IMR-90 (cell line): ENCODE measurements at regions not wholly inside any gene's neighbourhood (a gene's known extent, or its start where the extent isn't known, plus 50 kb on each side); places are given as distances from the start of the nearest gene placed in this dataset.

Experiments
- ATAC-seq: fragments of 200-7000 bp; cut with Tn5 transposase; 2 replicates; pipeline ENCODE4 v1.9.1; 2020; ENCODE audit warnings: low read depth, mild to moderate bottlenecking, moderate library complexity
- BruUV-seq: library from RNA; stranded (reverse); fragments of 400-500 nt; replicated peaks from 2 replicates; lab custom pipeline; 2021; lab: Mats Ljungman, UMichigan
- CTCF ChIA-PET: fragments of 300-600 bp; formaldehyde crosslinking; extraction: SDS; loops from one replicate; lab custom pipeline; 2021; ENCODE audit warnings: antibody characterized with exemption; lab: Yijun Ruan, JAX
- POLR2A ChIA-PET: fragments of 300-600 bp; sonication (Branson Sonifier 250); formaldehyde crosslinking; loops from one replicate; lab custom pipeline; 2022; ENCODE audit warnings: antibody characterized with exemption; ENCODE audit not compliant: unreplicated experiment; lab: Charles Lee
- DNase-seq: peaks from one replicate; pipeline ENCODE4 v3.0.0; 2013
- H2AFZ ChIP-seq: replicated peaks from 2 replicates; pipeline ENCODE3; 2013; ENCODE audit warnings: low read length, mild to moderate bottlenecking; ENCODE audit not compliant: poor library complexity
- H2AK5ac ChIP-seq: 2 replicates; pipeline ENCODE4 v1.6.1; 2013; ENCODE audit warnings: low read depth, low read length, inconsistent platforms
- H2AK9ac ChIP-seq: replicated peaks from 2 replicates; pipeline ENCODE3; 2013; ENCODE audit warnings: mild to moderate bottlenecking, low read depth, low read length, moderate library complexity; ENCODE audit not compliant: poor library complexity
- H2BK120ac ChIP-seq: 2 replicates; pipeline ENCODE4 v1.6.1; 2013; ENCODE audit warnings: low read depth, low read length, inconsistent platforms
- H2BK15ac ChIP-seq: 3 replicates; pipeline ENCODE4 v1.6.1; 2013; ENCODE audit warnings: low read depth, low read length, inconsistent platforms
- H2BK20ac ChIP-seq: 2 replicates; pipeline ENCODE4 v1.6.1; 2013; ENCODE audit warnings: low read depth, mild to moderate bottlenecking, inconsistent platforms, low read length, moderate library complexity
- H2BK5ac ChIP-seq: 2 replicates; pipeline ENCODE4 v1.6.1; 2013; ENCODE audit warnings: mild to moderate bottlenecking, low read depth, low read length, inconsistent platforms; ENCODE audit not compliant: poor library complexity, severe bottlenecking
- H3K14ac ChIP-seq: replicated peaks from 2 replicates; pipeline ENCODE4 v1.6.1; 2013; ENCODE audit warnings: low read depth, low read length, inconsistent platforms
- H3K18ac ChIP-seq: 2 replicates; pipeline ENCODE4 v1.6.1; 2013; ENCODE audit warnings: low read depth, low read length, control low read depth
- H3K23ac ChIP-seq: 2 replicates; pipeline ENCODE4 v1.6.1; 2013; ENCODE audit warnings: low read depth, low read length, inconsistent platforms
- H3K27ac ChIP-seq: 2 replicates; pipeline ENCODE4 v1.5.1; 2013; ENCODE audit warnings: mild to moderate bottlenecking, control low read depth, low read length; ENCODE audit not compliant: insufficient read depth
- H3K27me3 ChIP-seq: 2 replicates; pipeline ENCODE4 v1.6.1; 2013; ENCODE audit warnings: low read length; ENCODE audit not compliant: control insufficient read depth, insufficient read depth
- H3K36me3 ChIP-seq: 2 replicates; pipeline ENCODE4 v1.6.1; 2013; ENCODE audit warnings: low read length, mixed read lengths; ENCODE audit not compliant: control insufficient read depth, insufficient read depth
- H3K4ac ChIP-seq: 2 replicates; pipeline ENCODE4 v1.6.1; 2013; ENCODE audit warnings: low read depth, low read length, inconsistent platforms
- H3K4me1 ChIP-seq: 2 replicates; pipeline ENCODE4 v1.6.1; 2013; ENCODE audit warnings: low read length, mixed read lengths; ENCODE audit not compliant: control insufficient read depth, insufficient read depth
- H3K4me2 ChIP-seq: 2 replicates; pipeline ENCODE4 v1.6.1; 2013; ENCODE audit warnings: low read depth, mild to moderate bottlenecking, control low read depth, low read length, moderate library complexity
- H3K4me3 ChIP-seq: 2 replicates; pipeline ENCODE4 v1.5.1; 2013; ENCODE audit warnings: low read depth, mild to moderate bottlenecking, control low read depth, low read length, moderate library complexity; ENCODE audit not compliant: insufficient read depth
- H3K56ac ChIP-seq: 2 replicates; pipeline ENCODE4 v1.6.1; 2013; ENCODE audit warnings: low read length, inconsistent platforms; ENCODE audit not compliant: insufficient read depth; ENCODE audit errors: extremely low read depth
- H3K79me1 ChIP-seq, 2 experiments: 2 replicates each; pipeline ENCODE4 v1.6.1; 2013; ENCODE audit warnings: low read length in 2 of 2, inconsistent platforms in 1 of 2, low read depth in 1 of 2
- H3K9ac ChIP-seq: 2 replicates; pipeline ENCODE4 v1.6.1; 2013; ENCODE audit warnings: low read depth, low read length, control low read depth
- H3K9me1 ChIP-seq: 2 replicates; pipeline ENCODE4 v1.6.1; 2013; ENCODE audit warnings: low read length, inconsistent platforms; ENCODE audit not compliant: insufficient read depth
- H3K9me3 ChIP-seq: 2 replicates; pipeline ENCODE4 v1.6.1; 2013; ENCODE audit warnings: low read length; ENCODE audit not compliant: control insufficient read depth, insufficient read depth
- H4K20me1 ChIP-seq: 2 replicates; pipeline ENCODE4 v1.6.1; 2013; ENCODE audit warnings: low read length, inconsistent platforms; ENCODE audit not compliant: insufficient read depth
- H4K5ac ChIP-seq: 2 replicates; pipeline ENCODE4 v1.6.1; 2013; ENCODE audit warnings: mild to moderate bottlenecking, low read depth, low read length, control low read depth
- H4K8ac ChIP-seq, 2 experiments: 2 replicates each; pipeline ENCODE4 v1.6.1; 2013; ENCODE audit warnings: low read depth in 2 of 2, low read length in 2 of 2, control low read depth in 1 of 2, inconsistent platforms in 1 of 2
- H4K91ac ChIP-seq: 2 replicates; pipeline ENCODE4 v1.6.1; 2013; ENCODE audit warnings: low read depth, low read length, inconsistent platforms; ENCODE audit not compliant: insufficient read depth
- BHLHE40 ChIP-seq: fragments of 150-350 bp; IDR thresholded peaks from 2 replicates; pipeline ENCODE4 v1.6.1; 2016; ENCODE audit warnings: mild to moderate bottlenecking, low read depth, low read length
- CEBPB ChIP-seq: IDR thresholded peaks from 2 replicates; pipeline ENCODE4 v1.6.1; 2012; ENCODE audit warnings: low read depth, low read length, improper control_type of control experiment
- MAFK ChIP-seq: IDR thresholded peaks from 2 replicates; pipeline ENCODE4 v1.6.1; 2012; ENCODE audit warnings: low read depth, low read length, improper control_type of control experiment
- MAZ ChIP-seq: IDR thresholded peaks from 2 replicates; pipeline ENCODE4 v1.6.1; 2012; ENCODE audit warnings: low read depth, mild to moderate bottlenecking, low read length, improper control_type of control experiment, moderate library complexity, borderline replicate concordance
- RAD21 ChIP-seq: IDR thresholded peaks from 2 replicates; pipeline ENCODE4 v1.6.1; 2012; ENCODE audit warnings: low read length, improper control_type of control experiment
- WGBS, 2 experiments: methylation state at CpG; one replicate each; pipeline versions ENCODE4 v1.1.5 to v1.1.7; 2013; ENCODE audit warnings: missing lambda C conversion rate in 2 of 2; ENCODE audit not compliant: insufficient read length in 1 of 2; ENCODE audit errors: extremely low coverage in 2 of 2; 5-methylcytosine and 5-hydroxymethylcytosine counted together
- dilution Hi-C: fragments of 300-500 bp; cut with HindIII; formaldehyde crosslinking; loops from one replicate; pipeline ENCODE4 v1.14.3; 2018; ENCODE audit warnings: low sequenced_read_pairs; ENCODE audit not compliant: unreplicated experiment
- in situ Hi-C: fragments of 300-500 bp; cut with MboI; formaldehyde crosslinking; loops from 3 replicates; pipeline ENCODE4 v1.14.3; 2019; ENCODE audit warnings: low sequenced_read_pairs, inconsistent platforms, mixed read lengths
- intact Hi-C: fragments of 100-400 bp; cut with micrococcal nuclease; formaldehyde crosslinking; loops from 2 replicates; pipeline ENCODE4 v1.10.0; 2022

- Histone ChIP-seq H2AK5ac (no peak overlapping the region), H3K4ac (no peak overlapping the region), H3K36me3 (no peaks in the 10 kb centered on the region), H2BK120ac (no peak overlapping the region), H4K20me1 (no peaks in the 10 kb centered on the region), H3K56ac (no peak overlapping the region), H3K9ac (no peak overlapping the region), H3K4me3 (no peak overlapping the region), H4K8ac (no peak overlapping the region), H2BK5ac (no peak overlapping the region), H3K18ac (no peak overlapping the region), H2BK20ac (no peak overlapping the region), H3K79me1 (no peaks in the 10 kb centered on the region), H2AFZ (no peak overlapping the region), H4K5ac (no peak overlapping the region), H3K14ac (no peak overlapping the region), H3K23ac (no peak overlapping the region), H3K9me3 (no peaks in the 10 kb centered on the region), H3K9me1 (0 out of 2 replicates have a peak, but pooled peaks cover 6% of the 10 kb centered on the region), H3K27me3 (peaks cover 37% of the 10 kb centered on the region), H3K4me1 (no peaks in the 10 kb centered on the region), H2AK9ac (no peak overlapping the region), H2BK15ac (no peak overlapping the region), H4K91ac (no peak overlapping the region), H3K4me2 (no peak overlapping the region), H3K27ac (no peak overlapping the region)
- no TSS peak for BruUV-seq
- ATAC-seq (no peak), DNase-seq (no peak)
- TF ChIP-seq MAZ (no peak), MAFK (no peak), CEBPB (no peak), RAD21 (no peak), BHLHE40 (no peak)
- CTCF ChIA-PET: no interaction called here
- dilution Hi-C loops: no loop called here
- in situ Hi-C loops: no loop called here
- POLR2A ChIA-PET: no interaction called here
- 80% methylated on average over 7 of the region's 10 CpGs; no CpG with 5 or more reads in 1 of the 2 experiments for WGBS, 2 experiments
- intact Hi-C loops: no loop called here
These were observed 99.7 kb downstream of the ENGASE start for GRCh38 chr17:79174193-79174765.
